ENCODE measurements at regions not wholly inside any gene's neighbourhood (a gene's known extent, or its start where the extent isn't known, plus 50 kb on each side); places are given as distances from the start of the nearest gene placed in this dataset.
"Not testable (repeated sequence)": the region's sequence is repeated elsewhere in the genome, so short reads cannot be mapped to it uniquely, and the experiment has no call there.

DNA sequence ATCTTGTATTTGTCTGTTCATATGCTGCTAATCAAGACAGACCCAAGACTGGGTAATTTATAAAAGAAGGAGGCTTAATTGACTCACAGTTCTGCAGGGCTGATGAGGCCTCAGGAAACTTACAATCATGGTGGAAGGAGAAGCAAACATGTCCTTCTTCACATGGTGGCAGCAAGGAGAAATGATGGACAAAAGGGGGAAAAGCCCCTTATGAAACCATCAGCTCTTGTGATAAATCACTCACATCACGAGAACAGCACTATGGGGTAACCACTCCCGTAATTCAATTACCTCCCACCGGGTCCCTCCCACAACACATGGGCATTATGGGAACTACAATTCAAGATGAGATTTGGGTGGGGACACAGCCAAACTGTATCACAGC is 117.0 kb downstream of the TTC6 start:
- DNase-seq, result not testable (repeated sequence)

GRCh38 chr14:37712976-37713431 is 117.6 kb downstream of the TTC6 start:
- no peak for DNase-seq

DNA sequence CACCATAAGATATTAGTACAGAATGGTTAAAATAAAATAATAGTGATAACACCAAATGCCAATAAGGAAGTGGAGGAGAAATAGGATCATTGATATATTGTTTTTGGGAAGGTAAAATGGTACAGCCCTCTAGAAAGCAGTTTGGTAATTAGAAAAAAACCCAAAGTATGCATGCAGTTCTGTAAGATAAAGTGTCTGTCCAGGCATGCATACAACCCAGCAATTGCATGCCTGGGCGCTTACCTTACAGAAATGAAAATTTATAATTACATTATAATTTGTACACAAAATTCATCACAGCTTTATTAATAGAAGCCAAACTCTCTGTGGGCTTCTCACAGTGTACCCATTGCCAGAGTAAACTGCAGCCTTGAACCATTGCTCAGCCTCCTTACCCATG is 124.7 kb downstream of the TTC6 start:
- no peak for DNase-seq

GRCh38 chr14:37721976-37722659 is 126.7 kb downstream of the TTC6 start:
- DNase-seq, result no peak

- no peak for DNase-seq
Measured at GRCh38 chr14:37723515-37723914, 128.1 kb downstream of the TTC6 start.

DNA sequence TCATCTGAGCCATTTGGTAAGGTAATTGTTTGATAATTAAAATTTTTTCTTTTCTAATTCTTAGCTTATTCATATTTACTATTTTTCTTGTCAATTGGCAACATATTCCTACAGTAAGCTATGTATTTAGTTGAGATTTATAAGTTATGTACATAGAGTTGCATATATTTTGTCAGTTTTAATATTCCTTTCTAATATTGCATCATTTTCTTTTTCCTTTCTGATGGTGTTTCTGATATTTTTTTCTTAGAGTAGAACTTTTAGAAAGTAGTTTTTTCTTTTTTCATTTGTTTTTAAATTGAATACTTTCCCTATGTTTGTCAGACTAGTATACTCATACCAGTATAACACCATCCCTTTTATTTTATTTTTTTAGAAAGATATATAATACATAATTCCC is 131.3 kb downstream of the TTC6 start:
- no peak for DNase-seq

DNA sequence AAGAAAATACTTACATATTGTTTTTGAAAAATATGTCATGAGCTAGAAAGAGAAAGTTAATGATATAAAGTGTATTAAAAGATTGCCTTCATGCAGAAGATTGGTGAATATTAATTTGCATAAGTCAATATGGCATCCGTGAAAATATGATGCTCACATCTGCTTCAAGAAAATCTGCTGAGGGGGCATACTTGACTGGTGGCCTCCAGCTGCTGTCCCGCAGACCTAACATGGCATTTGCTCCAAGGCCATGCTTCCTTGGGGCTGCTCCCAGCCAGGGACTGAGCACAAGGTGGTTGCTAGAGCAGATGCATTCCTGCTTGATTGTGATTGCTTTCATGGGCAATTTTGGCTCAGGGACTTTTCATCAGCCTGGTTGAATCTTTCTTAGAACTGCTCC is 133.8 kb downstream of the TTC6 start:
- DNase-seq, result no peak

DNA sequence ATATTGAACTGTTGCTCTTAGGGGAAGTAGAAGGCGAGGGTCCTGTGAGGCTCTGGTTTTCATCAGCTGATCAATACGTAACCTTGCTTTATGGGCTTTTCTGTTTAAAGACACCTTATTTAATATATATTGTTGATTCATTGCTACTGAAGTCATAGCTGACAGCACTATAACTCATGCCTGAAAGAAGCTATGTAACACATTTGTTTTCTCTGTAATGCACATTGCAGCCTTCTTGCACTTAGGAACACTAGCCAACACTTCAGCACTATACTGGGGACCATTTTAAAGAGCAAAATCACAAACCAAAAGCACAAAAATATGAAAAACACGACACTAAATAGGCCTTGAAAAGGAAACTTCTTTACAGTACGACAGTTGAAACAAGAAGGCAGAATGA is 135.7 kb downstream of the TTC6 start:
- DNase-seq, result no peak

DNA sequence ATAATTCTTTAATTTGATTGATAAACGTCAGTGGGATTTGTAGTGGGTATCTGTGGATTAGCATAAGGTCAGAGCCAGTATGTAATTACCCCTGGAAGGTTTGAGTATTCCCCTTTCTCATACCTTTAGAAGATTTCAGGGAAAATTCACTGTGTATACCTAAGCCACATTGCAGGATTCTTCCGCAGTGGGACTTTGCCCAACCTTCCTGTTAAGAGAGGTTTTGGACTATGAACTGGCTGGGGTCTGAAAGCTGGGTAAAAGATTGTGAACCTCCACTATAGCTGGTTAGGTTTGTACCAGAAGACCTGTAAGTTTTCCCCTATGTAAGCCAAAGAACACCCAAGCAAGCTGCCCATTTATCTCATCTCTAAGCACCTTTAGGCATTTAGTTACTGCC is 150.2 kb downstream of the TTC6 start:
- no peak for DNase-seq

DNA sequence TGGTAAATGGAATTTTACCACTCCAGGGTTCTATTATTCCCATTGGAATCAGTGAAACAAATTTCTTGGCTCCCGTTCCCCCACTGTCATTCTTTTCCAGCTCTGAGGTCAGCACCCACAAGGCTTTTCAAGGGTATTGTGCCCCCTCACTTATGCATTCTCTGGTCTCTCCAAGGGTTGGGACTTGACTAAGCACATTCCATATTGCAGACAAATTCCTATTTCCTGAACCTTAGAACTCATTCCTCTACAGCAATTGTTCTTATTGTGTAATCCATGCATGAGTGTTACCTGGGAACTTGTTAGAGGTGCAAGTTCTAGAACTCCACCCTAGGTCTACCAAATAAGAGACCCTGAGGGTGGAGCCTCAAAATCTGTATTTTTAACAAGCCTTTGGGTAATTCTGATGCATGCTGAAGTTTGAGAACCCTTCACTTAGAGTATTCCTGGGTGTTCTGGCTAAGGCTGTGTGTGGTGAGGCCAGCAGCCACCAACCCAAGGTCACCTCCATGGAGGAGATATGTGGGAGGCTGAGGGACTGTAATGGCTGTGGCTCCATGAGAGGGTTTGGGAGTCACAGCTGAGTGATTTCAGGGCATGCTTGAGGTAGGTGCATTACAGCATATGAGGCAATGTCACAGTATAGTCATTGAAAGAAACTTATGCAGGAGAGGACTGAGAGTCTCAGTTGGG is 150.9 kb downstream of the TTC6 start:
- DNase-seq, result no peak

- DNase-seq, result no peak
Measured at GRCh38 chr14:37753459-37753858, 158.0 kb downstream of the TTC6 start.

DNA sequence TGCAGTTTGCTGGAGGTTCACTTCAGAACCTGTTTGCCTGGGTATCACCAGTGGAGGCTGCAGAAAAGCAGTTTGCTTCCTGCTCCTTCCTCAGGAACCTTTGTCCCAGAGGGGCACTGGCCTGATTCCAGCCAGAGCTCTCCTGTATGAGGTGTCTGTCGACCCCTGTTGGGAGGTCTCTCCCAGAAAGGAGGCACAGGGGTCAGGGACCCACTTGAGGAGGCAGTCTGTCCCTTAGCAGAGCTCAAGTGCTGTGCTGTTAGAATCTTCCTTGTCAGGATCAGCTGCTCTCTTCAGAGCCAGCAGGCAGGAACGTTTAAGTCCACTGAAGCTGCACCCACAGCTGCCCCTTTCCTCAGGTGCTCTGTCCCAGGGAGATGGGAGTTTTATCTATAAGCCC is 164.8 kb downstream of the TTC6 start:
- DNase-seq, result not testable (repeated sequence)

- no peak for DNase-seq
Measured at GRCh38 chr14:37763266-37763665, 167.8 kb downstream of the TTC6 start.

- DNase-seq, result not testable (repeated sequence)
Measured at GRCh38 chr14:37772283-37772682, 176.9 kb downstream of the TTC6 start.

DNA sequence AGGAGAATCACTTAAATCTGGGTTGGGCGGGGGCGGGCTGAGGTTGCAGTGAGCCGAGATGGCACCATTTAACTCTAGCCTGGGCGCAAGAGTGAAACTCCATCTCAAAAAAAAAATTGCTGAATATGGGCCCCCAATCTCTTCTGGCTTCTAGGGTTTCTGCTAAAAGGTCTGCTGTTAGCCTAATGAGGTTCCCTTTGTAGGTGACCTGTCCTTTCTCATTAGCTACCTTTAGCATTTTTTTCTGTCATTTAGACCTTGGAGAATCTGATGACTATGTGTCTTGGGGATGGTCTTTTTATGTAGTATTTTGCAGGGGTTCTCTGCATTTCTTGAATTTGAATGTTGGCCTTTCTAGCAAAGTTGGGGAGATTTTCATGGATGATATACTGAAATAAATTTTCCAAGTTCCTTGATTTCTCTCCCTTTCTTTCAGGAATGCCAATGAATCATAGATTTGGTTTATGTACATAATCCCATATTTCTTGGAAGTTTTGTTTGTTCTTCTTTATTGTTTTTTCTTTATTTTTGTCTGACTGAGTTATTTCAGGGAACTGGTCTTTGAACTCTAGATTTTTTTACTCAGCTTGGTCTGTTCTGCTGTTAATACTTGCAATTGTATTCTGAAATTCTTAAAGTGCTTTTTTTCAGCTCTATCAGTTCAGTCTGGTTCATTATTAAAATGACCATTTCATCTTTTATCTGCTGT is 181.5 kb downstream of the TTC6 start:
- DNase-seq, result no peak

GRCh38 chr14:37778135-37778943 is 182.9 kb downstream of the TTC6 start:
- DNase-seq, result no peak

- no peak for DNase-seq
Measured at GRCh38 chr14:37779480-37779879, 184.1 kb downstream of the TTC6 start.

GRCh38 chr14:37780731-37781130 is 185.3 kb downstream of the TTC6 start:
- DNase-seq, result not testable (repeated sequence)

DNA sequence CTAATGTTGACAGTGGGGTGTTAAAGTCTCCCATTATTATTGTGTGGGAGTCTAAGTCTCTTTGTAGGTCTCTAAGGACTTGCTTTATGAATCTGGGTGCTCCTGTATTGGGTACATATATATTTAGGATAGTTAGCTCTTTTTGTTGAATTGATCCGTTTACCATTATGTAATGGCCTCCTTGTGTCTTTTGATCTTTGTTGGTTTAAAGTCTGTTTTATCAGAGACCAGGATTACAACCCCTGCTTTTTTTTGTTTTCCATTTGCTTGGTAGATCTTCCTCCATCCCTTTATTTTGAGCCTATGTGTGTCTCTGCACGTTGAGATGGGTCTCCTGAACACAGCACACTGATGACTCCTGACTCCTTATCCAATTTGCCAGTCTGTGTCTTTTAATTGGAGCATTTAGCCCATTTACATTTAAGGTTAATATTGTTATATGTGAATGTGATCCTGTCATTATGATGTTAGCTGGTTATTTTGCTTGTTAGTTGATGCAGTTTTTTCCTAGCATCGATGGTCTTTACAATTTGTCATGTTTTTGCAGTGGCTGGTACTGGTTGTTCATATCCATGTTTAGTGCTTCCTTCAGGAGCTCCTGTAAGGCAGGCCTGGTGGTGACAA is 188.9 kb downstream of the TTC6 start:
- not testable (repeated sequence) for DNase-seq

DNA sequence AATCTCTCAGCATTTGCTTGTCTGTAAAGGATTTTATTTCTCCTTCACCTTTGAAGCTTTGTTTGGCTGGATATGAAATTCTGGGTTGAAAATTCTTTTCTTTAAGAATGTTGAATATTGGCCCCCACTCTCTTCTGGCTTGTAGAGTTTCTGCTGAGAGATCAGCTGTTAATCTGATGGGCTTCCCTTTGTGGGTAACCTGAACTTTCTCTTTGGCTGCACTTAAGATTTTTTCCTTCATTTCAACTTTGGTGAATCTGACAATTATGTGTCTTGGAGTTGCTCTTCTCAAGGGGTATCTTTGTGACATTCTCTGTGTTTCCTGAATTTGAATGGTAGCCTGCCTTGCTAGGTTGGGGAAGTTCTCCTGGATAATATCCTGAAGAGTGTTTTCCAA is 189.4 kb downstream of the TTC6 start:
- DNase-seq, result not testable (repeated sequence)

DNA sequence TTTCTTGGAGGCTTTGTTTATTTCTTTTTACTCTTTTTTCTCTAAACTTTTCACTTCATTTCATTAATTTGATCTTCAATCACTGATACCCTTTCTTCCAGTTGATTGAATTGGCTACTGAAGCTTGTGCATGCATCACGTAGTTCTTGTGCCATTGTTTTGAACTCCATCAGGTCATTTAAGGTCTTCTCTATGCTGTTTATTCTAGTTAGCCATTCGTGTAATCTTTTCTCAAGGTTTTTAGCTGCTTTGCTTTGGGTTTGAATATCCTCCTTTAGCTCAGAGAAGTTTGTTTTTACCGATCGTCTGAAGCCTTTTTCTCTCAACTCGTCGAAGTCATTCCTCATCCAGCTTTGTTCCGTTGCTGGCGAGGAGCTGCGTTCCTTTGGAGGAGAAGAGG is 189.9 kb downstream of the TTC6 start:
- DNase-seq, result not testable (repeated sequence)

- DNase-seq, result not testable (repeated sequence)
Measured at GRCh38 chr14:37786114-37786625, 190.7 kb downstream of the TTC6 start.

Measured in CD4-positive, alpha-beta T cell treated with Interferon alpha-2 for 1 hour (primary cell).